Omental fat pad (tissue), 3 donors: ENCODE measurements at regions not wholly inside any gene's neighbourhood (a gene's known extent, or its start where the extent isn't known, plus 50 kb on each side); places are given as distances from the start of the nearest gene placed in this dataset.

Experiments
- ATAC-seq: fragments of 150-250 bp; one replicate; pipeline ENCODE4 v1.9.1; 2016; ENCODE audit warnings: mild to moderate bottlenecking, moderate library complexity; ENCODE audit not compliant: low FRiP score
- DNase-seq: peaks from one replicate; pipeline ENCODE4 v3.0.0-alpha.2; 2019; ENCODE audit warnings: low spot score
- CTCF ChIP-seq, 3 donors: fragments of 450-650 bp; IDR thresholded peaks; one replicate each; pipeline ENCODE4 v1.5.1; 2016 to 2017; ENCODE audit warnings: antibody characterized with exemption in 3 of 3, mild to moderate bottlenecking in 3 of 3, moderate library complexity in 2 of 3

GRCh38 chr1:238487931-238488330 lies 597.2 kb upstream of the ZP4 start:
- DNase-seq (no peak), ATAC-seq (no peak)
- no peak for TF ChIP-seq CTCF (IDR thresholded peaks at IDR 0.05)

GRCh38 chr1:238485912-238486209 lies 595.1 kb upstream of the ZP4 start:
- ATAC-seq (no peak), DNase-seq (no peak)

GRCh38 chr1:238485057-238485911 lies 594.6 kb upstream of the ZP4 start:
- DNase-seq (no peak), ATAC-seq (peak; percentile 82)
- no peak for TF ChIP-seq CTCF (IDR thresholded peaks at IDR 0.05)

More at GRCh38 chr1:238485912-238486209, 595.1 kb upstream of the ZP4 start:
- TF ChIP-seq CTCF (IDR thresholded peaks at IDR 0.05), result no peak

- no peak for ATAC-seq
- no peak for TF ChIP-seq CTCF (IDR thresholded peaks at IDR 0.05)
- no peak for DNase-seq
Measured at GRCh38 chr1:238484121-238484520, 593.4 kb upstream of the ZP4 start.

- TF ChIP-seq CTCF (IDR thresholded peaks at IDR 0.05), result no peak
- DNase-seq, result no peak
- ATAC-seq, result no peak
Measured at GRCh38 chr1:238476841-238477240, 586.1 kb upstream of the ZP4 start.

GRCh38 chr1:238475712-238476111 lies 585.0 kb upstream of the ZP4 start:
- DNase-seq (no peak), ATAC-seq (no peak)
- no peak for TF ChIP-seq CTCF (IDR thresholded peaks at IDR 0.05)

- DNase-seq (no peak), ATAC-seq (no peak)
- TF ChIP-seq CTCF (IDR thresholded peaks at IDR 0.05), result no peak
Measured at GRCh38 chr1:238474263-238474662, 583.5 kb upstream of the ZP4 start.
